Panc1 (cell line): ENCODE measurements at regions not wholly inside any gene's neighbourhood (a gene's known extent, or its start where the extent isn't known, plus 50 kb on each side); places are given as distances from the start of the nearest gene placed in this dataset.

ENCODE experiments used
- ATAC-seq: fragments of 200-7000 bp; cut with Tn5 transposase; 2 replicates; pipeline ENCODE4 v1.9.1; 2020; ENCODE audit warnings: mild to moderate bottlenecking, moderate library complexity
- BruUV-seq: library from RNA; stranded (reverse); fragments of 400-500 nt; replicated peaks from 2 replicates; lab custom pipeline; 2021; lab: Mats Ljungman, UMichigan
- CTCF ChIA-PET: fragments of 300-600 bp; sonication (Branson Sonifier 250); formaldehyde crosslinking; loops from one replicate; lab custom pipeline; 2022; ENCODE audit warnings: antibody characterized with exemption; lab: Charles Lee
- POLR2A ChIA-PET: fragments of 300-600 bp; sonication (Branson Sonifier 250); formaldehyde crosslinking; loops from one replicate; lab custom pipeline; 2022; ENCODE audit warnings: antibody characterized with exemption; lab: Charles Lee
- DNase-seq: peaks from one replicate; pipeline ENCODE4 v3.0.0-alpha.2; 2010; ENCODE audit warnings: low read depth, low spot score
- H3K27ac ChIP-seq: 2 replicates; pipeline ENCODE4 v1.5.1; 2011; ENCODE audit warnings: mild to moderate bottlenecking, low read length, inconsistent platforms
- H3K27me3 ChIP-seq: fragments of 200-500 bp; sonication (Bioruptor generic); 2 replicates; pipeline ENCODE4 v1.6.0; 2014; ENCODE audit warnings: low read length, inconsistent platforms; ENCODE audit not compliant: control insufficient read depth, insufficient read depth
- H3K36me3 ChIP-seq: fragments of 200-500 bp; sonication (Bioruptor generic); 2 replicates; pipeline ENCODE4 v1.5.1; 2014; ENCODE audit warnings: inconsistent platforms, mild to moderate bottlenecking, low read length, moderate library complexity; ENCODE audit not compliant: control insufficient read depth, insufficient read depth
- H3K4me1 ChIP-seq: 2 replicates; pipeline ENCODE4 v1.5.1; 2011; ENCODE audit warnings: inconsistent platforms, mild to moderate bottlenecking, low read length, moderate library complexity; ENCODE audit not compliant: control insufficient read depth, insufficient read depth
- H3K4me3 ChIP-seq, 2 experiments: 2 replicates each; pipeline ENCODE4 v1.5.1; 2011 to 2012; ENCODE audit warnings: low read depth in 2 of 2, low read length in 2 of 2, mild to moderate bottlenecking in 2 of 2, inconsistent platforms in 1 of 2, moderate library complexity in 1 of 2
- H3K9me3 ChIP-seq: fragments of 200-500 bp; sonication (Bioruptor generic); 2 replicates; pipeline ENCODE4 v1.5.1; 2014; ENCODE audit warnings: low read depth, mild to moderate bottlenecking, inconsistent platforms, low read length, moderate library complexity; ENCODE audit not compliant: control insufficient read depth, insufficient read depth
- CTCF ChIP-seq: fragments of 450-650 bp; IDR thresholded peaks from 2 replicates; pipeline ENCODE4 v1.5.1; 2017; ENCODE audit warnings: mild to moderate bottlenecking
- POLR2AphosphoS5 ChIP-seq: IDR thresholded peaks from 2 replicates; pipeline ENCODE4 v1.6.1; 2012; ENCODE audit warnings: mild to moderate bottlenecking, low read depth, low read length, moderate library complexity
- REST ChIP-seq, 2 experiments: IDR thresholded peaks; 2 replicates each; pipeline ENCODE4 v1.6.1; 2011 to 2012; ENCODE audit warnings: low read depth in 2 of 2, control low read depth in 1 of 2, low read length in 1 of 2, mild to moderate bottlenecking in 1 of 2, moderate library complexity in 1 of 2; ENCODE audit not compliant: insufficient read depth in 1 of 2
- SIN3A ChIP-seq: IDR thresholded peaks from 2 replicates; pipeline ENCODE4 v1.6.1; 2012; ENCODE audit warnings: low read depth, mild to moderate bottlenecking, low read length, moderate library complexity, borderline replicate concordance; ENCODE audit not compliant: insufficient read depth
- TCF7L2 ChIP-seq: IDR thresholded peaks from 2 replicates; pipeline ENCODE4 v1.6.1; 2011; ENCODE audit warnings: mild to moderate bottlenecking, low read depth, low read length, inconsistent platforms
- in situ Hi-C: cut with HindIII; loops from 2 replicates; pipeline ENCODE4 v1.10.0; 2016; ENCODE audit warnings: low sequenced_read_pairs, low pct_unique_long_range_greater_than_20kb
- intact Hi-C: fragments of 100-400 bp; cut with micrococcal nuclease; formaldehyde crosslinking; loops from one replicate; pipeline ENCODE4 v1.10.0; 2022; ENCODE audit not compliant: unreplicated experiment

- DNase-seq (no peak), ATAC-seq (no peak)
- Histone ChIP-seq H3K4me3 (no peak overlapping the region), H3K27me3 (peaks cover 9% of the 10 kb centered on the region; the same call in 1 of the 2 replicates), H3K36me3 (no peaks in the 10 kb centered on the region), H3K27ac (no peak overlapping the region), H3K9me3 (no peaks in the 10 kb centered on the region), H3K4me1 (no peaks in the 10 kb centered on the region)
- in situ Hi-C loops (no loop called here), intact Hi-C loops (no loop called here)
- no peak for TF ChIP-seq REST (IDR thresholded peaks at IDR 0.05; ENCODE audit: insufficient read depth in 1 of 2, low read depth in 2 of 2, low read length in 1 of 2)
- TF ChIP-seq SIN3A: no peak
- no peak for TF ChIP-seq TCF7L2
- no peak for TF ChIP-seq CTCF
- no peak for TF ChIP-seq POLR2AphosphoS5
- BruUV-seq: no TSS peak
- ChIA-PET CTCF (no interaction called here), POLR2A (no interaction called here)
These were observed 124.7 kb downstream of the ACKR3 start for GRCh38 chr2:236694146-236694888.

GRCh38 chr2:236696834-236697233 lies 127.2 kb downstream of the ACKR3 start:
- peaks cover 9% of the 10 kb centered on the region; the same call in 1 of the 2 replicates for H3K27me3 ChIP-seq
- CTCF ChIA-PET: no interaction called here

More at GRCh38 chr2:236696834-236697233, 127.2 kb downstream of the ACKR3 start:
- Histone ChIP-seq H3K36me3 (no peaks in the 10 kb centered on the region), H3K4me3 (no peak overlapping the region), H3K27ac (no peak overlapping the region), H3K4me1 (no peaks in the 10 kb centered on the region), H3K9me3 (no peaks in the 10 kb centered on the region)
- no peak for TF ChIP-seq TCF7L2
- TF ChIP-seq REST (IDR thresholded peaks at IDR 0.05; ENCODE audit: insufficient read depth in 1 of 2, low read depth in 2 of 2, low read length in 1 of 2): no peak
- no peak for TF ChIP-seq POLR2AphosphoS5
- TF ChIP-seq SIN3A: no peak
- no peak for TF ChIP-seq CTCF
- POLR2A ChIA-PET: no interaction called here
- intact Hi-C loops: no loop called here
- no TSS peak for BruUV-seq
- no peak for DNase-seq
- in situ Hi-C loops: no loop called here
- ATAC-seq: no peak
